ENCODE measurements at regions not wholly inside any gene's neighbourhood (a gene's known extent, or its start where the extent isn't known, plus 50 kb on each side); places are given as distances from the start of the nearest gene placed in this dataset.
"Not testable (repeated sequence)": the region's sequence is repeated elsewhere in the genome, so short reads cannot be mapped to it uniquely, and the experiment has no call there.

DNA sequence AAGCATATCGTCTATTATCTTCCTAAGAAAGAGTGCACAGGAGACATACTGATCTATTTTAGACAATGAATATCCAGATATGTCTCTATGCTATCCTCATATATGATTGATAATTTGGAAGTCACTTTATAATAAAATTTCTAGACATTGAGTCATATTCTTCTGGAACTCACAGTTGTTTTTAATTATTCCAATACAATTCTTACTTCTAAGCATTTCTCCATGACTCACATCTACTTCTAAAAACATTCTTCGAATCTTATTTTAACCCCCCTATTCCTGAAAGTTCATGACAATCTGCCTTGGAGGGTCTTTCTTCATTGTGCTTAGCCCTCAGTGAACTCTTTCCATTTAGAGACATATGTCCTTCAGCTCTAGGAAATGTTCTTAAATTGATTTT, 368.1 kb downstream of the MDFIC start:
- Histone ChIP-seq H3K4me3 (no peak overlapping the region), H3K9me3 (no peaks in the 10 kb centered on the region), H3K36me3 (no peaks in the 10 kb centered on the region), H3K27me3 (no peaks in the 10 kb centered on the region), H3K27ac (no peak overlapping the region), H3K4me1 (ENCODE audit: insufficient read depth) (no peaks in the 10 kb centered on the region)
- TF ChIP-seq EP300 (IDR thresholded peaks at IDR 0.05) = no peak
- no peak for TF ChIP-seq POLR2A (IDR thresholded peaks at IDR 0.05)
- intact Hi-C loops (cut with DNase I) = no loop called here
- no peak for DNase-seq
- 59 to 73% (median 66%) methylated on average over 2 of the region's 2 CpGs for WGBS, 3 donors

DNA sequence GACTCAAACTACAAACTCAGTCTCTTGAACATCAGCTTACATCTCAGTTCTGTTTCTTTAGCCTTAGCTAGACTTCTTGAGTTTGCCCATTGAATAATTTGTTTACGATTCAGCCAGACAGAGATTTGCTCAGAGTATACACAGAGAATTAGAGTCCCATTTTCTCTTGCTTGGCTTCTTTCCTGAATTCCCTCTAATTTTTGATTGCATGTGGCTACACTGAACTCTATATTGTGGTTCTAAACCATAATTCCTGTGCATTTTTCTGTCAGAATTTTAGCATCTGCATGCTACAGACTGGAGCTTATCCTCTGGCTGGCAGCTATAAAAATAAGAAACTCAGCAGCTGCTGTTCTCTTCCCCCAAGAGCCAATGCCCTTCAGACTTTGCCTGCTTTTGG, 354.9 kb downstream of the MDFIC start:
- DNase-seq = no peak
- intact Hi-C loops (cut with DNase I) = no loop called here
- Histone ChIP-seq H3K4me1 (ENCODE audit: insufficient read depth) (no peaks in the 10 kb centered on the region), H3K4me3 (no peak overlapping the region), H3K27me3 (no peaks in the 10 kb centered on the region), H3K27ac (no peak overlapping the region), H3K9me3 (no peaks in the 10 kb centered on the region), H3K36me3 (no peaks in the 10 kb centered on the region)
- 95 to 98% (median 97%) methylated on average over 1 of the region's 1 CpG for WGBS, 3 donors
- TF ChIP-seq EP300 (IDR thresholded peaks at IDR 0.05) (no peak), POLR2A (IDR thresholded peaks at IDR 0.05) (no peak)
- TF ChIP-seq, protein P1, sequence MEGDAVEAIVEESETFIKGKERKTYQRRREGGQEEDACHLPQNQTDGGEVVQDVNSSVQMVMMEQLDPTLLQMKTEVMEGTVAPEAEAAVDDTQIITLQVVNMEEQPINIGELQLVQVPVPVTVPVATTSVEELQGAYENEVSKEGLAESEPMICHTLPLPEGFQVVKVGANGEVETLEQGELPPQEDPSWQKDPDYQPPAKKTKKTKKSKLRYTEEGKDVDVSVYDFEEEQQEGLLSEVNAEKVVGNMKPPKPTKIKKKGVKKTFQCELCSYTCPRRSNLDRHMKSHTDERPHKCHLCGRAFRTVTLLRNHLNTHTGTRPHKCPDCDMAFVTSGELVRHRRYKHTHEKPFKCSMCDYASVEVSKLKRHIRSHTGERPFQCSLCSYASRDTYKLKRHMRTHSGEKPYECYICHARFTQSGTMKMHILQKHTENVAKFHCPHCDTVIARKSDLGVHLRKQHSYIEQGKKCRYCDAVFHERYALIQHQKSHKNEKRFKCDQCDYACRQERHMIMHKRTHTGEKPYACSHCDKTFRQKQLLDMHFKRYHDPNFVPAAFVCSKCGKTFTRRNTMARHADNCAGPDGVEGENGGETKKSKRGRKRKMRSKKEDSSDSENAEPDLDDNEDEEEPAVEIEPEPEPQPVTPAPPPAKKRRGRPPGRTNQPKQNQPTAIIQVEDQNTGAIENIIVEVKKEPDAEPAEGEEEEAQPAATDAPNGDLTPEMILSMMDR (IDR thresholded peaks at IDR 0.05) = no peak

DNA sequence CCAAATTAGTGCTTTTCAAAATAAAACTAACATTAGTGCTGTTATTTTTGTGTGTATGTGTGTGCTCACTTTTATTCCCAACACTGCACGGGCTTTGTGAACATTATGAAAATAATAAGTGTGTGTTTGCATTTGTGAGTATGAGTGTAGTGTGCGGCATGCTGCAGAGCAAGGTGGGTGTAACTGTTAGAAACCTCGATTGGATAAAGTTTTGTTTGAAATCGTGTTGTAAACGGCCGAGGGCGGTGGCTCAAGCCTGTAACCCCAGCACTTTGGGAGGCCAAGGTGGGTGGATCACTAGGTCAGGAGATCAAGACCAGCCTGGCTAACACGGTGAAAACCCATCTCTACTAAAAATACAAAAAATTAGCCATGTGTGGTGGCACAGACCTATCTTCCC, 352.0 kb downstream of the MDFIC start:
- H3K36me3 ChIP-seq; H3K27ac ChIP-seq; H3K4me3 ChIP-seq; H3K9me3 ChIP-seq; DNase-seq; intact Hi-C loops (cut with DNase I); H3K27me3 ChIP-seq; H3K4me1 ChIP-seq (ENCODE audit: insufficient read depth): not testable (repeated sequence)
- WGBS, 3 donors = 68 to 80% (median 76%) methylated on average over 8 of the region's 8 CpGs

DNA sequence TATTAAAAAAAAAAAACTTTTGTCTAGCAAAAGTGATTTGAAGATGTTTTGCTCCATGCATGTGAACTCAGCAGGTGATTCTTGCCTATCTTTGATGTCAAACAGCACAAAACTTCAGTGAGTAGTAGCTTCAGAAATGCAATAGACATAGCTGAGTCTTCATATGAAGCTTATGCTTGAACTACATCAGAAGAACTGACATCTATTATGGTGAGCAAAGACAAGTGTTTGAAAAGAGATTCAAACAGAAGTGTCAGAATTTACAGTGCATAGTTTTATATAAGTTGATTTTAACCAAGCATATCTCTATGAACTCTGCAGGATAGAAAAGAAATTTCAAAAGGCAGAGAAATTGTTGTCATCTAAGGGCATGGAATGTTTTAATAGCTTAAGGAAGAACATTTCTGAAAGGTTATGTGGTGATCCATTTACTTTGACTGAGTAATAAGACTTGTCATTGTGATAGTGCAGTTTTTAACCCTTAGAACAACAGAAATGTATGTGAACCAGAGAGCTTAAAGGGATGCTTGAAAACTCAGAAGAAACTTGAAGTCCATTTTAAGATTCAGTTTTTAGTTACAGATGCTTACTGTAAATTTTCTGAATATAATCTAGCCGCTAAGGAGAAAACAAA, 351.4 kb downstream of the MDFIC start:
- no peak overlapping the region for H3K4me3 ChIP-seq

DNA sequence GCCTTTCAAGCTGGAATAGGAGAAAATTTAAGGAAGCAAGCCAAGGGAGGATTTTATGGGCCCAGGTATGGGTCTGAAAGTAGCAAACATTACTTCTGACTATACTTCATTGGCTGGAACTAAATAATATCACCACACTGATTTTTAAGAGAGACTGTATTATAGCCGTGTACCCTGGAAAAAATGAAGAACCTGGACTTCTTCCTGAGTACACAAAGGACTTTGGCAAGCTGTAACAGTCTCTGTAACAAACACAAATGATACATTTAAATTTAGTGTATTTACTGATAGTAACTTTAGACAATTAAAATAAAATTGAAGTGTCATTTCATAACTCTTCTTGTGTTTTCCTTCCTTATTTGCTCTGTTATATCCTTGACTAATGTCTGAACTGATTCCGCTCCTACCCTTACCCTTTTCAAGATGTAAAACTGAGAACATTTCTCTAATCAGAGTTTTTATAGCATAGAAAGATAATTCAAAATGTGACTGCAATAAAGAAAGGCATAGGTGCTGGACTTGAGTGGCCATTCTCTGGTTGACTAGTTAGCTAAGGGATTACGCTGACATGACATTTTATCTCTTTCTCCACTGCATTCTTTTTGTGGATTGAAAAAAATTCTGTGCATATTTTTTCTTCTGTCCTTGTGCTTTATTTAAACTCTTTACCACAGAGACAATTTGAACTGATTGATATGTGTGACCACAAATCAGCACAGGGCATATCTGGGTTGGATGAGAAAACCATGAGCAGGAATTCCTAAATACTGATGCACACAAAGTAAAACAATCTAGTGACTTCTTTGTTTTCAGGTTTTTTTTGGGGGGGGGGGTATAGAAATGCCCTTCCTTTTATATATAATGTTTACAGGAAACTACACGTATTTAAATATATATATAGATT, 349.7 kb downstream of the MDFIC start:
- Histone ChIP-seq H3K27ac (no peak overlapping the region), H3K4me3 (no peak overlapping the region), H3K9me3 (no peaks in the 10 kb centered on the region), H3K4me1 (ENCODE audit: insufficient read depth) (no peaks in the 10 kb centered on the region), H3K36me3 (no peaks in the 10 kb centered on the region), H3K27me3 (no peaks in the 10 kb centered on the region)
- 74 to 80% (median 78%) methylated on average over 4 of the region's 4 CpGs for WGBS, 3 donors
- no peak for DNase-seq
- TF ChIP-seq POLR2A (IDR thresholded peaks at IDR 0.05) = no peak
- no peak for TF ChIP-seq EP300 (IDR thresholded peaks at IDR 0.05)
- TF ChIP-seq, protein P1 (IDR thresholded peaks at IDR 0.05) = no peak
- intact Hi-C loops (cut with DNase I) = no loop called here

More for the DNA sequence above, 351.4 kb downstream of the MDFIC start:
- H3K27ac ChIP-seq = no peak overlapping the region
- no peaks in the 10 kb centered on the region for H3K36me3 ChIP-seq
- H3K27me3 ChIP-seq = no peaks in the 10 kb centered on the region
- H3K4me1 ChIP-seq (ENCODE audit: insufficient read depth) = no peaks in the 10 kb centered on the region
- no peak for DNase-seq
- TF ChIP-seq, protein P1 (IDR thresholded peaks at IDR 0.05) = no peak
- no peak for TF ChIP-seq EP300 (IDR thresholded peaks at IDR 0.05)
- TF ChIP-seq POLR2A (IDR thresholded peaks at IDR 0.05) = no peak
- H3K9me3 ChIP-seq = no peaks in the 10 kb centered on the region
- intact Hi-C loops (cut with DNase I) = no loop called here
- WGBS, 3 donors = 34 to 50% (median 42%) methylated on average over 1 of the region's 1 CpG

Data from ovary (tissue), 7 donors.